DND-41 (cell line): ENCODE measurements at regions not wholly inside any gene's neighbourhood (a gene's known extent, or its start where the extent isn't known, plus 50 kb on each side); places are given as distances from the start of the nearest gene placed in this dataset.

Source experiments
- ATAC-seq: fragments of 200-7000 bp; cut with Tn5 transposase; 3 replicates; pipeline ENCODE4 v1.9.1; 2021; ENCODE audit warnings: low read depth; ENCODE audit not compliant: insufficient read depth
- DNase-seq: peaks from one replicate; pipeline ENCODE4 v3.0.0-alpha.2; 2020
- H2AFZ ChIP-seq: 2 replicates; pipeline ENCODE4 v1.6.0; 2012; ENCODE audit warnings: low read depth, low read length
- H3K27ac ChIP-seq: 2 replicates; pipeline ENCODE4 v1.5.1; 2012; ENCODE audit warnings: low read length, inconsistent platforms
- H3K27me3 ChIP-seq: fragments of 200-600 bp; sonication (generic); 2 replicates; pipeline ENCODE4 v1.6.0; 2012; ENCODE audit warnings: low read length, mild to moderate bottlenecking, inconsistent platforms; ENCODE audit not compliant: insufficient read depth, poor library complexity
- H3K36me3 ChIP-seq: 2 replicates; pipeline ENCODE4 v1.5.1; 2012; ENCODE audit warnings: low read length, inconsistent platforms; ENCODE audit not compliant: insufficient read depth
- H3K4me1 ChIP-seq: 2 replicates; pipeline ENCODE4 v1.5.1; 2012; ENCODE audit warnings: mild to moderate bottlenecking, low read length; ENCODE audit not compliant: insufficient read depth
- H3K4me2 ChIP-seq: 2 replicates; pipeline ENCODE4 v1.6.0; 2012; ENCODE audit warnings: mild to moderate bottlenecking, moderate library complexity, low read length, inconsistent platforms; ENCODE audit not compliant: insufficient read depth
- H3K4me3 ChIP-seq, 2 experiments: fragments of 200-600 bp in 1 of 2; shearing (Covaris generic) in 1 of 2; 2 replicates each; pipeline ENCODE4 v1.5.1; 2012 to 2016; ENCODE audit warnings: inconsistent platforms in 2 of 2, low read length in 2 of 2, mild to moderate bottlenecking in 2 of 2, low read depth in 1 of 2, moderate library complexity in 1 of 2
- H3K79me2 ChIP-seq: 2 replicates; pipeline ENCODE4 v1.6.0; 2012; ENCODE audit warnings: low read length, inconsistent platforms; ENCODE audit not compliant: insufficient read depth
- H3K9ac ChIP-seq: 2 replicates; pipeline ENCODE4 v1.6.0; 2012; ENCODE audit warnings: low read depth, mild to moderate bottlenecking, inconsistent platforms, low read length, moderate library complexity
- H3K9me3 ChIP-seq: 2 replicates; pipeline ENCODE4 v1.5.1; 2012; ENCODE audit warnings: low read length, moderate library complexity, mild to moderate bottlenecking, inconsistent platforms; ENCODE audit not compliant: insufficient read depth, severe bottlenecking
- H4K20me1 ChIP-seq: 2 replicates; pipeline ENCODE4 v1.6.0; 2012; ENCODE audit warnings: low read length; ENCODE audit not compliant: insufficient read depth
- CTCF ChIP-seq: IDR thresholded peaks from 2 replicates; pipeline ENCODE4 v1.5.1; 2012; ENCODE audit warnings: borderline replicate concordance, low read length, moderate library complexity, mild to moderate bottlenecking; ENCODE audit not compliant: poor library complexity, severe bottlenecking; ENCODE audit errors: extremely low read depth
- EZH2 ChIP-seq: IDR thresholded peaks from 3 replicates; pipeline ENCODE4 v1.6.1; 2012; ENCODE audit warnings: borderline replicate concordance, low read depth, mild to moderate bottlenecking, moderate library complexity, low read length, inconsistent platforms; ENCODE audit not compliant: severe bottlenecking

GRCh38 chr1:224513787-224514209, 79.2 kb upstream of the WDR26 start:
- peak overlapping the region; percentile 27; the same call in 1 of the 2 replicates for H3K9ac ChIP-seq
- H3K9me3 ChIP-seq = no peaks in the 10 kb centered on the region
- ATAC-seq = peak; percentile 94
- peak; percentile 89 for DNase-seq
- H3K4me1 ChIP-seq = peaks cover 40% of the 10 kb centered on the region
- no peak overlapping the region for H3K4me3 ChIP-seq
- peak overlapping the region; percentile 9; the same call in 1 of the 2 replicates for H3K4me2 ChIP-seq
- TF ChIP-seq EZH2 (no peak), CTCF (peak; percentile 94)
- peak overlapping the region; percentile 61 for H3K27ac ChIP-seq
- H3K36me3 ChIP-seq = no peaks in the 10 kb centered on the region
- H3K79me2 ChIP-seq = no peaks in the 10 kb centered on the region
- no peaks in the 10 kb centered on the region for H3K27me3 ChIP-seq
- peak overlapping the region; percentile 76 for H2AFZ ChIP-seq
- H4K20me1 ChIP-seq = no peaks in the 10 kb centered on the region

DNA sequence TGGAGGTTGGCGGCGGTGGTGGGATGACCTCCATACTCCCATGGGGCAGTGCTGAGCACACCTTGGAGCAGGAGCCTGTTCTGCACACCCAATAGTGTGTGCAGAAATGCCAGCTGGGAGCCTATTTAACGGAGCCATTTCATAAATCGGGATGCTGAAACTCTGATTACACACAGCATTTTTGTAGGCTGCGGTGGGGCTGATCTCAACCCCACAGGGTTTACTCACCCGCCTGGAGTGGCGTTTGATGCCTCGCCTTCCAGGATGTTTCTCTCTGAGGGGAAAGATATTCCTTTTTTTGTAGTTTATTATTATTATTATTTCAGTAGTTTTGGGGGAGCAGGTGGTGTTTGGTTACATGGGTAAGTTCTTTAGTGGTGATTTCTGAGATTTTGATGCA, 82.6 kb upstream of the WDR26 start:
- no peak overlapping the region for H2AFZ ChIP-seq
- H3K4me1 ChIP-seq = peaks cover 12% of the 10 kb centered on the region
- DNase-seq (no peak), ATAC-seq (no peak)
- H3K9ac ChIP-seq = no peak overlapping the region
- no peaks in the 10 kb centered on the region for H3K9me3 ChIP-seq
- no peak overlapping the region for H3K27ac ChIP-seq
- H4K20me1 ChIP-seq = no peaks in the 10 kb centered on the region
- H3K4me2 ChIP-seq = no peak overlapping the region
- no peak for TF ChIP-seq EZH2
- TF ChIP-seq CTCF = no peak
- no peak overlapping the region for H3K4me3 ChIP-seq
- H3K36me3 ChIP-seq = no peaks in the 10 kb centered on the region
- no peaks in the 10 kb centered on the region for H3K79me2 ChIP-seq
- H3K27me3 ChIP-seq = no peaks in the 10 kb centered on the region

GRCh38 chr1:224518528-224518927, 83.9 kb upstream of the WDR26 start:
- no peak for ATAC-seq
- Histone ChIP-seq H3K9ac (no peak overlapping the region), H3K4me3 (no peak overlapping the region), H3K4me1 (peaks cover 8% of the 10 kb centered on the region), H4K20me1 (no peaks in the 10 kb centered on the region), H3K9me3 (no peaks in the 10 kb centered on the region), H3K27me3 (no peaks in the 10 kb centered on the region), H3K79me2 (no peaks in the 10 kb centered on the region), H2AFZ (no peak overlapping the region), H3K36me3 (no peaks in the 10 kb centered on the region), H3K4me2 (no peak overlapping the region), H3K27ac (no peak overlapping the region)
- no peak for DNase-seq
- TF ChIP-seq EZH2 = no peak
- no peak for TF ChIP-seq CTCF

GRCh38 chr1:224519874-224520273, 85.3 kb upstream of the WDR26 start:
- H3K4me1 ChIP-seq = no peaks in the 10 kb centered on the region
- no peak for DNase-seq
- no peak overlapping the region for H2AFZ ChIP-seq
- H3K36me3 ChIP-seq = no peaks in the 10 kb centered on the region
- no peak overlapping the region for H3K4me3 ChIP-seq
- TF ChIP-seq CTCF = no peak
- TF ChIP-seq EZH2 = no peak
- no peak overlapping the region for H3K9ac ChIP-seq
- no peaks in the 10 kb centered on the region for H3K79me2 ChIP-seq
- no peak overlapping the region for H3K4me2 ChIP-seq
- H4K20me1 ChIP-seq = no peaks in the 10 kb centered on the region
- no peak for ATAC-seq
- H3K9me3 ChIP-seq = no peaks in the 10 kb centered on the region
- H3K27ac ChIP-seq = no peak overlapping the region
- no peaks in the 10 kb centered on the region for H3K27me3 ChIP-seq
